Tibial artery (tissue), 4 donors: ENCODE measurements at regions not wholly inside any gene's neighbourhood (a gene's known extent, or its start where the extent isn't known, plus 50 kb on each side); places are given as distances from the start of the nearest gene placed in this dataset.

Experiments
- DNase-seq, 2 donors: peaks; one replicate each; pipeline ENCODE4 v3.0.0-alpha.2; 2019
- H3K27ac ChIP-seq, 2 donors: fragments of 200-600 bp; sonication (generic) in 1 of 2; 1 replicate in 1 of 2; 2 replicates in 1 of 2; pipeline ENCODE4 v1.5.1; 2018 to 2019; ENCODE audit warnings: mild to moderate bottlenecking in 1 of 2
- H3K27me3 ChIP-seq, 2 donors: fragments of 200-600 bp; sonication (generic) in 1 of 2; one replicate each; pipeline versions ENCODE4 v1.5.1 to v1.6.0; 2016 to 2019
- H3K36me3 ChIP-seq, 3 donors: fragments of 200-600 bp; sonication (generic) in 2 of 3; one replicate each; pipeline ENCODE4 v1.5.1; 2016 to 2019; ENCODE audit warnings: mild to moderate bottlenecking in 2 of 3
- H3K4me1 ChIP-seq, 4 donors: fragments of 200-600 bp; sonication (generic) in 2 of 4; 1 replicate in 3 of 4; 2 replicates in 1 of 4; pipeline ENCODE4 v1.5.1; 2016 to 2019
- H3K4me3 ChIP-seq, 2 donors: fragments of 200-600 bp; sonication (generic) in 1 of 2; 1 replicate in 1 of 2; 2 replicates in 1 of 2; pipeline ENCODE4 v1.5.1; 2018 to 2019; ENCODE audit warnings: mild to moderate bottlenecking in 2 of 2
- H3K9me3 ChIP-seq, 3 donors: fragments of 200-600 bp; sonication (generic) in 1 of 3; one replicate each; pipeline ENCODE4 v1.5.1; 2016 to 2019
- CTCF ChIP-seq, 2 experiments: fragments of 200-600 bp in 1 of 2; fragments of 450-650 bp in 1 of 2; IDR thresholded peaks; one replicate each; pipeline ENCODE4 v1.5.1; 2017 to 2019; ENCODE audit warnings: antibody characterized with exemption in 2 of 2, mild to moderate bottlenecking in 1 of 2, moderate library complexity in 1 of 2
- intact Hi-C: fragments of 100-400 bp; cut with DNase I; formaldehyde crosslinking; loops from one replicate; pipeline ENCODE4 v1.15.0; 2023; ENCODE audit warnings: low total_unique reads

GRCh38 chr6:169082817-169083507, 170.7 kb downstream of the THBS2 start:
- intact Hi-C loops = no loop called here
- no peak for TF ChIP-seq CTCF (IDR thresholded peaks at IDR 0.05)
- no peak for DNase-seq

DNA sequence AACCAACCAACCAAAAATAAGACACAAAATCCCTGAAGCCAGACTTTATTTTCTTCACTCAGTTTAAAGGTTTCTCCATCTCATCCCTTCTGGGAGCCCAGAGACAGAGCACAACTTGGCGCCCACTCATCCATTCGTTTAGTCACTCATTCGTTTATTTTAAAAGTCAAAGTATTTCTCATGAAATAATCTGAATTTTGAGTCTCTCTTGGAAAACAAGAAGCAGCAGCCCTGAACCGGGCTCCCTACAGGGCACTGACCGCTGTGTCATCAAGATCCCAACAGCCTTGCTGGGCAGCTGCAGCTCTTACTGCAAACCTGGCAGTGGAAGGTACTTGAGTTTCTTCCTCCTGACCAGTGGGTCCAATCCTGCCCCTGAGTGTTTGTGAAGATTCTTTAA, 171.6 kb downstream of the THBS2 start:
- intact Hi-C loops = no loop called here
- Histone ChIP-seq H3K9me3 (no peaks in the 10 kb centered on the region), H3K4me1 (no peaks in the 10 kb centered on the region), H3K27ac (no peak overlapping the region), H3K36me3 (no peaks in the 10 kb centered on the region), H3K4me3 (no peak overlapping the region), H3K27me3 (no peaks in the 10 kb centered on the region)
- no peak for DNase-seq
- no peak for TF ChIP-seq CTCF (IDR thresholded peaks at IDR 0.05)

More at GRCh38 chr6:169082817-169083507, 170.7 kb downstream of the THBS2 start:
- Histone ChIP-seq H3K27ac (no peak overlapping the region), H3K27me3 (no peaks in the 10 kb centered on the region), H3K4me1 (peaks cover 0 to 4% (median 0%) of the 10 kb centered on the region in 4 donors), H3K4me3 (no peak overlapping the region), H3K36me3 (no peaks in the 10 kb centered on the region), H3K9me3 (no peaks in the 10 kb centered on the region)

DNA sequence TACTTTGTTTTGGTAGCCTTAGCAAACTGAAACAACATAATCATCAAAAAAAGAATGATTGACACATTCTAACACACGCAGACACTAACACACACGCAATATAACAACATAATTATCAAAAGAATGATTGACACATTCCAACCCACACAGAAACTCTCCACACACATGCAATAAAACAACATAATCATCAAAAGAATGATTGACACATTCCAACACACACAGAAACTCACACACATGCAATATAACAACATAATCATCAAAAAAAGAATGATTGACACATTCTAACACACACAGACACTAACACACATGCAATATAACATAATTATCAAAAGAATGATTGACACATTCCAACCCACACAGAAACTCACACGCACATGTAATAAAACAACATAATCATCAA, 172.4 kb downstream of the THBS2 start:
- H3K27ac ChIP-seq = no peak overlapping the region
- intact Hi-C loops = no loop called here
- no peaks in the 10 kb centered on the region for H3K36me3 ChIP-seq
- no peaks in the 10 kb centered on the region for H3K27me3 ChIP-seq
- H3K4me3 ChIP-seq = no peak overlapping the region
- peaks cover 0 to under 1% (median under 1%) of the 10 kb centered on the region in 4 donors for H3K4me1 ChIP-seq
- no peak for TF ChIP-seq CTCF (IDR thresholded peaks at IDR 0.05)
- H3K9me3 ChIP-seq = no peaks in the 10 kb centered on the region
- DNase-seq = no peak

GRCh38 chr6:169079650-169080049, 174.0 kb downstream of the THBS2 start:
- peaks cover 0 to 17% (median 12%) of the 10 kb centered on the region in 4 donors for H3K4me1 ChIP-seq
- H3K4me3 ChIP-seq = no peak overlapping the region
- no peaks in the 10 kb centered on the region for H3K36me3 ChIP-seq
- no peak overlapping the region for H3K27ac ChIP-seq
- TF ChIP-seq CTCF (IDR thresholded peaks at IDR 0.05) = no peak
- no peak for DNase-seq
- intact Hi-C loops = loop anchor here (10.0 kb wide), 1 partner anchor 85 kb away; no protein-coding TSS in a partner anchor
- no peaks in the 10 kb centered on the region for H3K9me3 ChIP-seq
- no peaks in the 10 kb centered on the region for H3K27me3 ChIP-seq

GRCh38 chr6:169078399-169079145, 175.1 kb downstream of the THBS2 start:
- Histone ChIP-seq H3K4me3 (no peak overlapping the region), H3K9me3 (no peaks in the 10 kb centered on the region), H3K4me1 (peaks cover 0 to 27% (median 17%) of the 10 kb centered on the region in 4 donors), H3K36me3 (no peaks in the 10 kb centered on the region), H3K27ac (no peak overlapping the region), H3K27me3 (no peaks in the 10 kb centered on the region)
- DNase-seq = no peak
- no peak for TF ChIP-seq CTCF (IDR thresholded peaks at IDR 0.05)
- intact Hi-C loops = loop anchor here (10.0 kb wide), 1 partner anchor 86 kb away; no protein-coding TSS in a partner anchor
